Non-pigmented ciliary epithelial cell (primary cell): ENCODE measurements at regions not wholly inside any gene's neighbourhood (a gene's known extent, or its start where the extent isn't known, plus 50 kb on each side); places are given as distances from the start of the nearest gene placed in this dataset.

Experiments
- DNase-seq: peaks from one replicate; pipeline ENCODE4 v3.0.0-alpha.2; 2010; ENCODE audit warnings: low read depth

DNA sequence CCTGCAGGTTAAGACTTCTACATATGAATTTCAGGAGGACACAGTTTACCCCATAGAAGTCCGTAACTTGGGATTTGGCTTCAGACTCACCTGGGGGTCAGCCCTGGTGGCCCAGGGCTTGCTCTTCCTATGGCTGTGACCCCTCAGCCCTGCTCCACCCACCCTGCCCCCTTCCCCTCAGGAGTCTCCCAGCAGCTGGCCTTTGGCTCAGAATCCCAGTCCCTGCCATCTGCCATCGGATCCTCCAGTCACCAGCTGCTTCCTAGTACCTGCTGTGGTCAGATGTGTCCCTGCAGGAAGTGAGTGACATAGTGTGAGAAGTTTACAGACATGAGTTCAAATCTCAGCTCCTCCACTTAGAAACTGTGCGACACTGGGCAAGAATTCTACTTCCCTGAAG is 332.6 kb downstream of the NPHP4 start:
- no peak for DNase-seq

DNA sequence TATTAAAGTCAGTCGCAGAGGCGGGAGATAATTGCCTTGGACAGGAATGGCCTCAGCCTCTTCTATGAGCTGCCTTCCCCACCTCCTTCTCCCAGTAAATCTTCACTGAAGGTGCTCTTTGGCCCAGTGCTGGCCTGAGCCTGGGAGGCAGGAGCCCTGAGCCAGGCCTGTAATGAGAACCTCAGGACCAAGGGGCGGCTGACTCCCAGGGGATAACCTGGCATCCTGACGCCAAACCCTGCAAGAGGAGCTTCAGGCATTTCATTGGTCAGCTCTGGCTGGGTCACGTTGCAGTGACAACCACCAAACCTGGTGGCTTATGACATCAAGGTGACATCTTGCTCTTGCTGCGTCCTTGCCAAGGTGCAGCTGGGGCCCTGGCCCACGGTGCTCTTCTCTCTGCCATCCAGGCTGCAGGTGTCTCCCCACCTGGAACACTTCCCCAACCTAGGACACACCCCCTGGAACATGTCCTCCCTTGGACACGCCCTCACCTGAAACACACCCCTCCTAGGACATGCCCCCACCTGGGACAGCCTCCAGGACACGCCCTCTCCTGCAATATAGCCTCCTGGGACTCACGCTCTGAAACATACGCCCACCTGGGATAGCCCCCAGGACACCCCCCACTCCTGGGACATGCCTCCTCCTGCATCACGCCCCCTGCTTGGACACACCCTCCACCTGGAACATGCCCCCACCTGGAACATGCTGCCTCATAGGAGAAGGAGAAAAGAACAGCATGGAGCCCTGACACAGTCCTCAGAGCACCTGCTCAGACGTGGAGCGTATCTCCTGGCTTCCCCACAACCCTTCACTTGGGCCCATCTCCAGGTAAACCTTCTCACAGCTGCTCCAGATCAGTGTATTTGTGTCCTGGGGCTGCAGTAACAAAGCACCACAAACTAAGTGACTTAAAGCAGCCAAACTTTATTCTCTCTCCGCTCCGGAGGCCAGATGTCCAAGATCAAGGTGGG is 333.6 kb downstream of the NPHP4 start:
- no peak for DNase-seq

GRCh38 chr1:5651964-5652821 is 340.0 kb downstream of the NPHP4 start:
- DNase-seq, result no peak

- DNase-seq, result no peak
Measured at GRCh38 chr1:5651473-5651872, 340.8 kb downstream of the NPHP4 start.

DNA sequence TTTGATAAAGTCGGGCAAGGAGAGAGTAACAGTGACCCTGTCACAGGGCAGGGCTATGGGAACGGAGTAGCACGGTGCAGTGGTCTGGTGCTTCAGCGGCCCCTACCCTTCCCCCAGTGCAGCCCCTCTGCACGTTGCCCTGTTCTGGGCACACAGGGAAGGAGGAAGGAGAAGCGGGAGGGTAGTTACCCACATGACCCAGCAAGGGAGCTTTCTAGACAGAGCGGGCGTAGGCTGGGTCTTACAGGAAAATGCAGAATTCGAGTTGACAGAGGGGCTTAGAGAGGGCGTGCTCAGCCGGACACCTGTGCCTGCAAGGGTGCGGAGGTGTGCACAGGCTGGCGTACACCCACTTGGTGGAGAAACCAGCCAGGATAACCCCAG is 341.2 kb downstream of the NPHP4 start:
- no peak for DNase-seq

DNA sequence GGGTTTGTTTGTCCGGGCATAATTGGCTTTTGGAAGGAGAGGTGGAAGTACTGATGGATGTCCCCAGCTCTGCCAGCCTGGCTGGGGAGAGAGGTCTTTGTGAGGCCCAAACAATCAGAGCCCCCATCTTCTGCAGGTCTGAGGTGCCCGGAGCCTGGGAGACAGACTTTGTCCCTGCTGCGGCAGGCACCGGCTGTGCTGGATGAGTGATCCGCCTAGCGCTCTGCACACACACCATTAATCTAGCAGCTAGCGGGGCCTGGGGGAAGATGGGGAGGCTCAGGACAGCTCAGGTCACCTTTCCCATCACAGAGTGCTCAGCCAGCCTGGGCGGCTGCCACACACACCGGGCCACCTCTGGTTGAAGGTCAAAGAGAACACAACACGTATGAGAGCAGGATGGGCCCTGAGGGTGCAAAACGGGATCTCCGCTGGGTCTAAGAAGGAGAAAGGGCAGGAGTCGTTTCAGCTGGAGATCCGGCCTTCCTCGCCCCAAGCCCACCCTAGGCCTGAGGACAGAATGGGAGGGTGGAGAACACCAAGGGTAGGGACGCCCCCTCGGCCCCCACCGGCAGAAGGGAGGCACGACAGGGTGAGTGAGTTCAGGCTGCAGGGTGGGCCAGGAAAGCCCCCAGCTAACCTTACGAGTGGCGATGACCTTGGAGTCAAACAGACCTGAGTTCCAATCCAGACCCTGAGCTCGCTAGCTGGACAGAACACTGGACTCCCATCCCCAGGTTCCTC is 341.8 kb downstream of the NPHP4 start:
- no peak for DNase-seq

DNA sequence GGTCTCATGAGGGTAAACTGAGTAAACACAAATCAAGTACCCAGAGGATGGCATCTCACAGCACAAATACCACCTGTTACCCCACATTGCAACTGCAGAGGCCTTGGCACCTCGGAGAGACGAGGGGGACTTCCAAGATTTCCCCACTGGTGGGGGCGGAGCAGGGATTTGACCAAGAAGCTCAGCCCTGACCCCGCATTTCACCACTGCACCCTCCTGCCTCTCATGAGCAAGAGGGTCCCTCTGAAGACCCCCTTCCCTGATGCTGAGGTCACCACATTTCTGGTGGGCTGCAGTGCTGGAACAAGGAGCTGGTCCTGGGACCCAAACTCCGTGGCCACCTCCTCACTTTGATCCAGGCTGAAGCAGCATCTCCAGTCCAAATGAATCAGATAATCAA is 342.4 kb downstream of the NPHP4 start:
- no peak for DNase-seq

DNA sequence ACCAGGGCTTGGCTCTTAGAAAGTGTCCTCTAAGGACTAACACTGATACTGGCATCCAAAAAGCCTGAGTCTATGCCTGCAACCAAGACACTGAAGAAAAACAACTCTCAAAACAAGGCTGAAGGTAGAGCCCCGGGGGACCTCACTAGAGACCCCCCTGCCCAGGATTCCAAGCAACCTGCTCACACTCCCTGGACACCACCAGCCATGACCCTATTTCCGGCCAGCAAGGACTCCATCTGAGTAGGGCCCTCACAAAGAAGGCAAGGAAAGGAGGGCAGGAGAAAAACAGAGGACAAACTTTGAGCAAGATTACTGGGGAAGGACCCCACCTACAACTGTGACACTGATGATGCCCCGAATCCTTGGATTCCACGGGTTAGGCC is 343.1 kb downstream of the NPHP4 start:
- DNase-seq, result no peak

GRCh38 chr1:5648410-5649165 is 343.6 kb downstream of the NPHP4 start:
- no peak for DNase-seq

- no peak for DNase-seq
Measured at GRCh38 chr1:5647234-5647633, 345.0 kb downstream of the NPHP4 start.

- no peak for DNase-seq
Measured at GRCh38 chr1:5646486-5647149, 345.6 kb downstream of the NPHP4 start.

- DNase-seq, result no peak
Measured at GRCh38 chr1:5645929-5646328, 346.3 kb downstream of the NPHP4 start.

DNA sequence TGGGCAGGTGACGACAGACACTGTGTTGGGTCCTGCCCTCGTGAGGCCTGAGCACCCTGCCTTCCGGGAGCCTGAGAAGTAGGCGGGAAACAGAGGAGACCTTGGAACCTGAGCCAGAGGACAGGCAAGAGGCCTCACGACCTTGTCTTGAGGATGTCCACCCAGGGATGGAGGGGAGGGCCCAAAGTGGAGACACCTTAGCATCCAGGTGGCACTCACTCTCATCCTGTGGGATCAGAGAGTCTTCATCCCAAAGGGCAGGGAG is 347.2 kb downstream of the NPHP4 start:
- no peak for DNase-seq

- no peak for DNase-seq
Measured at GRCh38 chr1:5644281-5645134, 347.7 kb downstream of the NPHP4 start.

DNA sequence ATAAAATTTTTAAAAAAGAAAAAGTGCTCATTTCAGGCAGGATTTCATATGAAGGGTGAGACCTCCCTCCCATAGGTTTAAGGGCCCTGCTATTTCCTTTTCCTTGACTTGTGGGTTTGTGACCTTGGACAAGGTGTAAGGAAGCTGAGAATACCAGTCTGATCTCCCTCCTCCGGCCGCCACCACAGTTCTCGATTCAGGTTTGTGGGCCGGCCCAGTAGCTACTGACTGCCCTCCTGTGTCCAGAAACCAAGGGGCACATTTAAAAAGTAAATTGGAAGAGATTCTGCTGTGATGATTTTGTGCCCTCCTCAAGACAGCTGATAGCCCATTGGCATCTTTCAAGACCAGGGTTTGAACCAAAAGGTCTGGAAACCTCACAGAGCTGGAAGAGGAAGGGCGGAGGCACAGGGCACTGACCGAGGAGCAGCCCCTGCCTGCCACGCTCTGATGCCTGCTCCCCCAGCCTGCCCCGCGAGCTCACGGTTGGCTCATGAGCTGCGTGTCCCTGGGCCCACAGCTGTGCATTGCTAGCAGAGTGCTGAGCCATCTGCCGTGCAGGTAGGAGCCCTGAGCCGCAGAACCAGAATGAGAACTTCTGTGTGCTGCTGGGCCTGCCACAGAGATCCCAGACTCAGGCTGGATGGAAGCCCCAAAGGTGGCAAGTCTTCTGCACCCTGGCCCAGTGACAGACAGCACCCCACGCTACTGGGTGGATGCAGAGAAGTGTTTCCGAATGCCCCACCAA is 348.7 kb downstream of the NPHP4 start:
- no peak for DNase-seq

GRCh38 chr1:5640845-5641244 is 351.4 kb downstream of the NPHP4 start:
- no peak for DNase-seq

- DNase-seq, result no peak
Measured at GRCh38 chr1:5639106-5639722, 353.0 kb downstream of the NPHP4 start.

GRCh38 chr1:5638582-5638981 is 353.6 kb downstream of the NPHP4 start:
- no peak for DNase-seq

- DNase-seq, result no peak
Measured at GRCh38 chr1:5637171-5637570, 355.1 kb downstream of the NPHP4 start.
